Dermis microvascular lymphatic vessel endothelial cell (primary cell): ENCODE measurements at regions not wholly inside any gene's neighbourhood (a gene's known extent, or its start where the extent isn't known, plus 50 kb on each side); places are given as distances from the start of the nearest gene placed in this dataset.

ENCODE experiments used
- DNase-seq, 2 donors: peaks; one replicate each; pipeline versions ENCODE4 v3.0.0 to v3.0.0-alpha.2; 2010; ENCODE audit warnings: low read depth in 2 of 2

GRCh38 chr9:86660146-86660943 lies 287.0 kb downstream of the GAS1 start:
- DNase-seq, result no peak

GRCh38 chr9:86659413-86660046 lies 287.8 kb downstream of the GAS1 start:
- DNase-seq, result no peak

- no peak for DNase-seq
Observed at GRCh38 chr9:86655147-86655546, 292.2 kb downstream of the GAS1 start.

DNA sequence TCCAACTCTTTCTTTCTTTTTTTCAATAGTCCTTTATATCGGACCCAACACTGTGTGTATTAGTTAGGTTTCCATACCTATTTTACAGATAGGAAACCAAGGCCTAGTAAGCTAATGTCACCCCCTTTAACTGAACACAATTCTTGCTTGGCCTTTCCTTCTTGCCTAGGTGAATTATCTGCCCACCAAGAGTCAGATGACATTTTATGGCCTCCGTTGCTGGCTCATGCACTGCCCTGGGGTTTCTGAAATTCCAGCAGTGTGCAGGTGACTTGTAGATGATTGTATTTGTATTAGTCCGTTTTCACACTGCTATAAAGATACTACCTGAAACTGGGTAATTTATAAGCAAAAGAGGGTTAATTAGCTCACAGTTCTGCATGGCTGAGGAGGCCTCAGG lies 293.8 kb downstream of the GAS1 start:
- DNase-seq, result no peak

DNA sequence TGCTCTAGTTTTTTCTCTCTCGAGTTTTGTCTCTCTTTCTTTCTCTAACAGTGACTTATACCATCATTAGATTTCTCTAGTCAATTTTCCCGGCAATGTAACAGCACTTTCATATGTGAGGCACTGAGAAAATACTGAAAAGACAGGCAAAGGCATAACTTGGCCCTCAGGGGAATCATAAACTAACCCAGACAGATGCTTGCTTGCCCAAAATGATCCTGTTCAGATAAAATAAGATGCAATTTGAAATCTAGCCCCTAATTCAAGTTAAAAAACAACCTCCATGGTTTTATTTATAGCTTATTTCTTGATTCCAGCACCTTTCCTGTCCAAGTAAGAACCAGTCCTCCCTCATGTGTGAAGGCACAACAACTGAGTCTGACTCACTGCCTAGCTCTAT lies 294.6 kb downstream of the GAS1 start:
- no peak for DNase-seq

- DNase-seq, result no peak
Observed at GRCh38 chr9:86649913-86650312, 295.7 kb upstream of the TUT7 start.

DNA sequence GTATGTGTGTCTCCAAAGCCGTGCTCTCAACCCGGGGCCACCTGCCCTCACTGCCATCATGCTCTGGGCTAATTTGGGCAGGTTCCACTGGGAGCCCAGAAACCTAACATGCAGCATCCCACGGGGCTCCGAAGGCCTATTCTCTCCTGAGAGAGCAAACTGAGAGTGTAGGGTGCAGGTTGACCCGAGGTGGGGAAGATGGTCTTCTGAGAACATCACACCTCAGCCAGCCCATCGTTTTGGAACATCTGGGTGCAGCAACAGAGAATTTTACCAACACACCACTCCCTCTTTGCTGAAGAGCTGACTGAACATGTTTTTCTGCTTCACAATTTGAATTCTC lies 294.6 kb upstream of the TUT7 start:
- DNase-seq, result no peak

GRCh38 chr9:86648156-86648827 lies 294.1 kb upstream of the TUT7 start:
- no peak for DNase-seq

DNA sequence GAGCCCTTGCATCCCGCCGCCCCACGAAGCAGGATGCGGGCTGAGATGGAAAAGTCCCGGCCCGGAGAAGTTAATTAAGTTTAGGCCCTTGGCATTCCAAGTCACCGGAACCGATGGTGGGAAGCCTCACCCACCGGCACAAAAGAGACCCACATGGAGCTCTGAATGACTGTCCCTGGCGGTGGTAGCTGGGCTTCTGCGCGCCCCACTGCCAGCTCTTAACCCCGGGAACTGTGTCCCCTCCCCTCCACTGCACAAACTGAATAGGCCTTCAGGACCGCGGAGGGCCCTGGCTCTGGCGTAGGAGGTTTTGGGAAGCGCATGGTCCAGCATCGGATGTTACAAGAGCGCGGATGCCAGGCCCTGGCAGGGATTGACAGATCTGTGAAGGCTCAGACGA lies 291.1 kb upstream of the TUT7 start:
- DNase-seq, result no peak

GRCh38 chr9:86644675-86645034 lies 290.4 kb upstream of the TUT7 start:
- no peak for DNase-seq

DNA sequence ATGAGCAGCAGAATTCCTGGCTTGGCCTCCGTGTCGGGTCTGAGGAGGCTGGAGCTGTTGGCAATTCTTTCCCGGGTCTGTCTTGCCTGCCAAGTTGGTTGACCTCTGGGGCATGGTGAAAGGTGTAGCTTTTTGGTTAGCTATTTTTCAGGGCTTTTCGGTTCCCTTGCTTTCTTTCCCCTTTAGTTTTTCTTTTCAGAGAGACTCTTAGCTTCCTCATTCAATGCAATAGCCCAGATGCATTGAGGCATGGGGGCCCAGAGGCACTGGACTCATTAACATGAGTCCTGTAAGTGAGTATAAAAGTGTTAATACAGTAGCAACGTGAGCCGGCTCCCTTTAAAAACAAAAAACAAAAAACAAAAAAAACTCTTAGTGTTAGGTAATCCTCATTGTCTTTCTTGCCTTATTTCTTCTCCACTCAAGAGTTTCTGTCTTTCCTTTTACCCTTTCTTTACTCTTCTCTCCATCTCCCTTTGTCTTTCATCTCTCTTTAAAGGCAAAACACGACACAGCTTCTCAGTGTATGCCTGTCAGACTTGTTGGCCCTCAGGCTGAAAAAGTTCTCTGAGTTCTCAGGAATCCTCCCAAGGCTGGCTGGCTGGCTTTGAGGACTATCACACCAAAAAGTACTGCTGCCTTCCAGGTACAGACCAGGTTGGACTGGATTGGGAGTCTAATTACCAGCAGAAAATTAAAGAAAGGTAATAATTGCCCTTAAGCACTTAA lies 289.9 kb upstream of the TUT7 start:
- DNase-seq, result no peak

DNA sequence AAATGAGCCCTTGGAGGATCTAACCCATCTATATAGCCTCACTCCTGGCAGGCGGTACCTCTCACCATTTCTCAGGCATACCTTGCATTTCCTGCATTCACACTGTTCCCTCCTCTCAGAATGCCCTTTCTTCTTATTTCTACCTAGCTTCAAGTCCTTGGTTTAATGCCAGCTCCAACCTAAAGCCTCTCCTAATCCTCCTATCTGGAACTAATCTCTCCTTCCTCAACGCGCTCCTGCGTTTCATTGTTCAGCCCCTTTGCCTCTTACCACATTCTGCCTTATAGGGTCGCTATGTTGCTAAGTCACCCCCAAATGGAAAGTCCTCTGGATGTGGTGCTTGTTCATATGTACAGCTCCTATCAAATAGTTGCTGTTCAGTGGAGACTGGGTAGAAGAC lies 288.5 kb upstream of the TUT7 start:
- no peak for DNase-seq

- no peak for DNase-seq
Observed at GRCh38 chr9:86641970-86642369, 287.8 kb upstream of the TUT7 start.

- DNase-seq, result no peak
Observed at GRCh38 chr9:86639899-86640379, 285.7 kb upstream of the TUT7 start.

GRCh38 chr9:86639287-86639686 lies 285.1 kb upstream of the TUT7 start:
- no peak for DNase-seq

GRCh38 chr9:86638109-86638508 lies 283.9 kb upstream of the TUT7 start:
- DNase-seq, result no peak

- DNase-seq, result no peak
Observed at GRCh38 chr9:86637515-86637914, 283.3 kb upstream of the TUT7 start.

DNA sequence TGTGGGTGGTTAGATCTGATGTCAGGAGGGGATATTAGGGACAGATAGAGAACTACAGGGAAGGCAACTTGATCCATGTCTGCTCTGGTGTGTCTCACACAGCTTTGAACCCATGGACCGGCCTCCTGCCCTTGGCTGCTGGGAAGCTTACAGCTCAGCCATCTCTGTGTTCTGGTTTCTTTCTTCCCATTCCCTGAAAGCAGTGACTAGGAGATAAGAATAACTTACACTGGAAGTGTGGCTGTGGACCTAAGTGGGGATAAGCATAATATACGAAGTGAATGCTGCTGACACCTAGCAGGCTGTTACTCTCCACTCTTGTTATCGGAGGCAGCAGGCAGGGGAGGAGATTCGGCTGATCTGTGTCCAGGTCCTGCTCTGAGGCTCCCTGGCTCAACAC lies 282.3 kb upstream of the TUT7 start:
- no peak for DNase-seq

DNA sequence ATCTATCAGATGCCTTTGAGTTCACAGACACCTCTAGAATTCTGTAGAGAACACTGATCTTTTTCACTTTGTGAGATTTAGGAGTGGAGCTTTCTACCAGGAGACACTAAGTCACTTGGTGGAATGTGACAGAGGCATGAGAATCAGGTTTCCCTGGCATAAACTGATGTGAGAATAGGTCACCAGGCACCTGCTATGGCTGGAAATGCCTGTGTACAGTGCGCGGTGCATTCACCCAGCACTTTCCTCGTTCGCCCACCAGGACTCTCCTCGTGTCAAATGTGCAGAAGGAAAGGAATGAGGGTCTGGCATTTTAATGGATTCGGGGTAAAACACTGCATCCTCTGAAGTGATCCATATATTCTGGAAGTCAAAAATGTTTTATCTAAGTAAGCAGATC lies 281.8 kb upstream of the TUT7 start:
- DNase-seq, result no peak

DNA sequence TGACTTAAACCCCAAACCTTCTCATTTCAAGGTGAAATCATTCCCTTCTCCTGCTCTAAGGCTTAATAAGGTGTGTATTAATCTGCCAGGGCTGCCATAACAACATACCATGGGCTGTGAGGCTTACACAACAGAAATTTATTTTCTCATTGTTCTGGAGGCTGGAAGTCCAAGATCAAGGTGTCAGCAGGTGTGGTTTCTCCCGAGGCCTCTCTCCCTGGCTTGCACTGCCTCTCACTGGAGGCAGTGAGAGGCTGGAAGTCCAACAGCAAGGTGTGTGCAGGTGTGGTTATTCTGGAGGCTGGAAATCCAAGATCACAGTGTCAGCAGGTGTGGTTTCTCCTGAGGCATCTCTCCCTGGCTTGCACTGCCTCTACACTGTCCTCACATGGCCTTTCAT lies 280.3 kb upstream of the TUT7 start:
- DNase-seq, result no peak

GRCh38 chr9:86633945-86634344 lies 279.7 kb upstream of the TUT7 start:
- no peak for DNase-seq

GRCh38 chr9:86632537-86632936 lies 278.3 kb upstream of the TUT7 start:
- DNase-seq, result no peak
